GM21381 (cell line): ENCODE measurements at regions not wholly inside any gene's neighbourhood (a gene's known extent, or its start where the extent isn't known, plus 50 kb on each side); places are given as distances from the start of the nearest gene placed in this dataset.

Experiments used
- ATAC-seq: cut with Tn5 transposase; IDR thresholded peaks from one replicate; pipeline ENCODE4 v1.9.1; 2021; ENCODE audit warnings: mild to moderate bottlenecking, moderate library complexity; ENCODE audit not compliant: unreplicated experiment

- no peak for ATAC-seq
Measured at GRCh38 chr9:7360513-7360912, 439.1 kb downstream of the DMAC1 start.

DNA sequence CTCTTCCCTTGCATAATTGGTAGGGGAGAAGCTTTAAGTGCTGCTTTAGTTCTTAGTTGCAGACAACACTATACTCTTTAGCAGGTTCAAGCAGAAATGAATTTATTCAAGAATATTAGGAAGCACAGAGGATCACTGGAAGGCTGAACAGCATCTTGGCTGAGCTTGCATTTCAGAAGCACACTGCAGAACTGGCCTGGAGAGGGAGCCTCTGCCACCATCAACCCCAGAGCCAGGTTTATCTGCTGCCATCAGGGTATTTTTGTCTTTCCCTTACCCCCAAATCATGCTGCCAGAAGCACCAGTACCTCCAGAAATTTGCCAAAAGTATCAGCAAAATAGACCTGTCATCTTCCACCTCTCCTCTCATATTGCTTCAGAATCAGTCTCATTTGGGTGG lies 440.7 kb downstream of the DMAC1 start:
- no peak for ATAC-seq

GRCh38 chr9:7354704-7355103 lies 444.9 kb downstream of the DMAC1 start:
- no peak for ATAC-seq

- ATAC-seq, result no peak
Measured at GRCh38 chr9:7348692-7349091, 450.9 kb downstream of the DMAC1 start.

GRCh38 chr9:7347556-7347955 lies 452.0 kb downstream of the DMAC1 start:
- no peak for ATAC-seq

GRCh38 chr9:7346144-7346543 lies 453.4 kb downstream of the DMAC1 start:
- ATAC-seq, result no peak

GRCh38 chr9:7342736-7343135 lies 456.8 kb downstream of the DMAC1 start:
- ATAC-seq, result no peak

GRCh38 chr9:7342229-7342628 lies 457.3 kb downstream of the DMAC1 start:
- ATAC-seq, result peak; percentile 80

- peak; percentile 50 for ATAC-seq
Measured at GRCh38 chr9:7341571-7341970, 458.0 kb downstream of the DMAC1 start.

GRCh38 chr9:7340451-7340850 lies 459.1 kb downstream of the DMAC1 start:
- no peak for ATAC-seq

- ATAC-seq, result no peak
Measured at GRCh38 chr9:7338586-7339281, 460.8 kb downstream of the DMAC1 start.

GRCh38 chr9:7336356-7337065 lies 463.1 kb downstream of the DMAC1 start:
- ATAC-seq, result no peak

DNA sequence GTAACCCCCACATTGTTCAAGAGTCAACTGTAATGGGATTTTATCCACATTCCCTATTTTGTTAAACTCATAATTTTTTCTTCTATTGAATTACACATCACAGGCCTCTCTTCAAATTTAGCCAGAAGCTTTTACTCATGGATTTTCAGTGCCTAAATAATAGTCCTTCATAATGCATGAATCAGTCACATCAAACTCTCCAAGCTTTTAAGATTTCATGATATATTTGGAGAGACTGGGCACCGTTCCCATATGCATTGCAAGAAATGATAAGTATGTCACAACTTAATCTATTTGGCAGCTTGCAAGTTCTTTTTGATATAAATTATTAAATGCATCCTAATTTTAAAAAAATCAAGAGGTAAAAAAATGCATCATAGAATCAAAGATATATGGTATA lies 465.9 kb downstream of the DMAC1 start:
- ATAC-seq, result no peak

- no peak for ATAC-seq
Measured at GRCh38 chr9:7332780-7333179, 466.8 kb downstream of the DMAC1 start.

GRCh38 chr9:7328453-7328852 lies 471.1 kb downstream of the DMAC1 start:
- ATAC-seq, result no peak

DNA sequence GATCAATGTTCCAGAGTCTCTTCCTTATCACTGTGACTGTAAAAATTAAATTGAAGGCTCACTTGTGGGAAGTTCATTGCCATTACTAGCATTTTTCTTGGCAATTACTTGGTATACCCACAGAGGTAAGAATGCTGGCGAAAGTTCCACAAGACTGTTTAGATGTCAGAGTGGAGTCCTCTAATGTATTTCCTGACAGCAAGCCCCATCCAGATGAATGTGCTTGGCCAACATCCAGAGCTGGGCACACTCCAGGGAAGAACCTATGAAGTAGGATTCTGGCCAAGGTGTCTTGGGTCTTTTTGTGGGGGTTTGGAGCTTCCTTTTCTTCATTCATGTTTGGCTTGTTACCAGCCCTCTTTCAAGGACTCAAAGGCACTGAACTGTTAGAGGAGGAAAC lies 473.6 kb downstream of the DMAC1 start:
- ATAC-seq, result no peak

GRCh38 chr9:7324152-7324598 lies 475.4 kb downstream of the DMAC1 start:
- ATAC-seq, result no peak

DNA sequence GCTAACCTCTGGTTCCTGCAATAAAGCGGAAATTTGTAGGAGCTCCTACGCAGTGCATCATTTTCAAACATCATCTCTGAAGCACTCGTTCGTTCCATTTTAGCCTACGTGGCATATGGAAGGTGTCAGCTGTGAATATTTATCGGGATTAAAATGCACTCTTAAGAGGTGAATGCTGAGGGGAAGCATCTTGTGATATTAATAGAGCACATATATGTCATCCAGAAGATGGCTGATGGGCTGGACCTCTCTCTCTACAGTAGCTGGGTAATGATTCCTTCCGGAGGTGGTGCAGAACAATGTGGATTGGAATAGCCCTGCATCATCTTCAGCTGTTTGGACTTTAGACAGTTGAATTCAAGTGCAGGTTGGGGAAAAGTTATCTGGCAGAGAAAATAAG lies 478.7 kb downstream of the DMAC1 start:
- ATAC-seq, result no peak

DNA sequence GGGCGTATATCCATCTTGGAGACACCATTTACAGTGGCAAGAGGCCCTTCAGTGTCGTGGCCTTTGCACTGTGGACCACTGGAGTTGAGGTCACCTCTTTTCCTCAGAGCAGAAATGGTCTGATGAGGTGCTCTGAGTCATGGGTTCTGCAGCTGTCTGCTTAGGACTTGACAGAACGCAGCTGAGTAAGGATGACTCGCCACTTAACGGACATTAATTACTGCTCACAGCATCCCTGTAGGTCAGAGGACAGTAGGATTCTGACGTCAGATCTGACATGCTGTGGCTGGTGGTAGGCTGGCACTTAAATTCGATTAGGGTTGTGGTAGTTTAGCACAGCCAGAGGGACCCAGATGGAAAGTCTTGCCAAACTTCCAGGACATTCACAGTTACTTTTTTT lies 479.4 kb downstream of the DMAC1 start:
- no peak for ATAC-seq

DNA sequence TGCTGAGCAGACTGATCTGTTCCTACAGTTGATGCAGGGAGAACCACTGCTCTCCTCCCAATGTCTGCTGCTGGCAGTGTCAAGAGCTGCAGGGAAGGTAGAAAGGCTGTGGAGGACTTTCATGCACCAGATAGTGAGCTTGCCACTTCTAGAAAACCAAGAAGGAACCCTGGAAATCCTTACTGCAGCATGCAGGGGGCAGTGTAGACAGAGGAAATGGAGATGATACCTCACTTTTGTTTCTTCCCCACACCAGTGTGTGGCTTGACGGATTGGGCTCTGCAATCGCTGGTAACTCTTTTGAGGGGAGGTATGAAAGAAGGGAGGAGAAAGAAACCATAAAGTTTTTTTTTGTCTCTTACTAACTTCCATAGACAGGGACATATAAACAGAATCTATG lies 480.7 kb downstream of the DMAC1 start:
- ATAC-seq, result no peak

GRCh38 chr9:7316967-7317366 lies 482.6 kb downstream of the DMAC1 start:
- no peak for ATAC-seq

- ATAC-seq, result no peak
Measured at GRCh38 chr9:7316166-7316795, 483.3 kb downstream of the DMAC1 start.
